ENCODE measurements at regions not wholly inside any gene's neighbourhood (a gene's known extent, or its start where the extent isn't known, plus 50 kb on each side); places are given as distances from the start of the nearest gene placed in this dataset.

DNA sequence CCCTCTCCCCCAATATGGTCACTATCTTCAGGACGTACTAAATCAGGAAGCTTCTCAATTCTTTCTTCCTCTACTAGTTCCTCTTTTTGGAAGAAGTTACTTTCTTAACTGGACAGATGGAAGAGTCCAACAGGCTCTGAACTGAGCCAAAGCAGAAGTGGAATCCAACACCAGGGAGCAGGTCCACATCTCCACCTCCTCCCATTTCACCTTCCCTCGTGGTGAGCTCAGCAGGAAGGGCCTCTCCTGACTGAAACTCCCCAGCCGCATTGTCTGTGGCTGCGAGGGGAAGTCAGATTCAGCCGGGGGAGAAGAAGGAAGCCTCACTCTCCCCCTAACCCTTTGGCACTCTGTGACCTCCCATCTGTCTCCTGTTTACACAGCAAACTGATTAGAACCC lies 63.8 kb upstream of the UST start:
- Histone ChIP-seq H3K27me3 (ENCODE audit: control insufficient read depth, insufficient read depth, low read length) (no peaks in the 10 kb centered on the region), H3K4me3 (ENCODE audit: low read depth, low read length) (no peak overlapping the region), H3K27ac (ENCODE audit: low read depth, low read length) (no peak overlapping the region), H3K9me3 (ENCODE audit: control insufficient read depth, insufficient read depth, low read length) (no peaks in the 10 kb centered on the region)
- ChIA-PET POLR2A (interaction anchor here (0.6 kb wide), 1 partner anchor 9 kb away, joined by 3 read pairs; no protein-coding TSS in a partner anchor), CTCF (interaction anchor here (0.6 kb wide), 1 partner anchor 45 kb away, joined by 3 read pairs; no protein-coding TSS in a partner anchor)
- no peak for DNase-seq (ENCODE audit: low read depth, low spot score)
- no peak for TF ChIP-seq CTCF (IDR thresholded peaks at IDR 0.05; ENCODE audit: low read depth, low read length)

GRCh38 chr6:148689168-148689567 lies 57.7 kb upstream of the UST start:
- no peak overlapping the region for H3K4me3 ChIP-seq (ENCODE audit: low read depth, low read length)
- TF ChIP-seq CTCF (IDR thresholded peaks at IDR 0.05; ENCODE audit: low read depth, low read length), result no peak
- DNase-seq (ENCODE audit: low read depth, low spot score), result no peak
- ChIA-PET CTCF (interaction anchor here (0.7 kb wide), 2 partner anchors 15 to 81 kb away, joined by 3 to 4 read pairs; no protein-coding TSS in a partner anchor), POLR2A (no interaction called here)
- no peak overlapping the region for H3K27ac ChIP-seq (ENCODE audit: low read depth, low read length)
- no peaks in the 10 kb centered on the region for H3K27me3 ChIP-seq (ENCODE audit: control insufficient read depth, insufficient read depth, low read length)
- H3K9me3 ChIP-seq (ENCODE audit: control insufficient read depth, insufficient read depth, low read length), result no peaks in the 10 kb centered on the region; the same call in 1 of the 2 replicates

GRCh38 chr6:148693882-148694484 lies 52.8 kb upstream of the UST start:
- no peak for DNase-seq (ENCODE audit: low read depth, low spot score)
- no peak for TF ChIP-seq CTCF (IDR thresholded peaks at IDR 0.05; ENCODE audit: low read depth, low read length)
- CTCF ChIA-PET, result interaction anchor here (0.5 kb wide), 1 partner anchor 308 kb away, joined by 3 read pairs; no protein-coding TSS in a partner anchor
- Histone ChIP-seq H3K27me3 (ENCODE audit: control insufficient read depth, insufficient read depth, low read length) (no peaks in the 10 kb centered on the region), H3K9me3 (ENCODE audit: control insufficient read depth, insufficient read depth, low read length) (peaks cover 10% of the 10 kb centered on the region), H3K27ac (ENCODE audit: low read depth, low read length) (no peak overlapping the region), H3K4me3 (ENCODE audit: low read depth, low read length) (no peak overlapping the region)
- POLR2A ChIA-PET, result no interaction called here
